Upper lobe of right lung (tissue), 1 donor: ENCODE measurements at regions not wholly inside any gene's neighbourhood (a gene's known extent, or its start where the extent isn't known, plus 50 kb on each side); places are given as distances from the start of the nearest gene placed in this dataset.

ENCODE experiments used
- ATAC-seq: fragments of 200-7000 bp; cut with Tn5 transposase; one replicate; pipeline ENCODE4 v1.9.1; 2020; ENCODE audit warnings: mild to moderate bottlenecking, moderate library complexity
- DNase-seq: peaks from one replicate; pipeline ENCODE4 v3.0.0-alpha.2; 2020
- H3K27ac ChIP-seq: fragments of 200-600 bp; one replicate; pipeline ENCODE4 v1.8.0; 2022
- H3K27me3 ChIP-seq: fragments of 200-600 bp; one replicate; pipeline ENCODE4 v1.8.0; 2022; ENCODE audit warnings: mild to moderate bottlenecking
- H3K36me3 ChIP-seq: fragments of 200-600 bp; one replicate; pipeline ENCODE4 v1.8.0; 2022
- H3K4me1 ChIP-seq: fragments of 200-600 bp; one replicate; pipeline ENCODE4 v1.8.0; 2022
- H3K4me3 ChIP-seq: fragments of 200-600 bp; one replicate; pipeline ENCODE4 v1.8.0; 2022; ENCODE audit warnings: mild to moderate bottlenecking
- H3K9me3 ChIP-seq: fragments of 200-600 bp; one replicate; pipeline ENCODE4 v1.8.0; 2022
- CTCF ChIP-seq: fragments of 200-600 bp; IDR thresholded peaks from one replicate; pipeline ENCODE4 v1.8.0; 2022; ENCODE audit warnings: antibody characterized with exemption
- intact Hi-C: fragments of 100-400 bp; cut with DNase I; formaldehyde crosslinking; loops from one replicate; pipeline ENCODE4 v1.11.0; 2022
- donor health status: DM: no; HTN: yes; CAD: no; lungs with severe emphysema.

DNA sequence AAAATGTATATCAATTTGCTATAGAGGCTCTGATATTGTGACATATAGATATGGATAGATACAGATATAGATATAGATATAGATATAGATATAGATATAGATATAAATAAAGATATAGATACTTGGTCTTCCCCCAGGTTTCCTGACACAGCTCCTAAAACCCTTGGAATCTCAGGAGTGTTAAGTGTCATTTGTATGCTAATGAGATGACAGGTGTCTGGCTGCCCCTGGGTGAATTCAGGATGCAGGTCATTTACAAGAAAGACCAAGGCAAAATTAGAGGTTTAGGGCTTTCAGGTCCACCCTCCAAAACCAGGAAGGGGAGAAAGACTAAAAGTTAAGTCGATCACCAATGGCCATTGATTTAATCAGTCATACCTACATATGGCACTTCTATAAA is 1034.8 kb downstream of the PDHA2 start:
- Histone ChIP-seq H3K36me3 (no peaks in the 10 kb centered on the region), H3K27me3 (no peaks in the 10 kb centered on the region), H3K27ac (no peak overlapping the region), H3K4me3 (no peak overlapping the region), H3K9me3 (no peaks in the 10 kb centered on the region), H3K4me1 (no peaks in the 10 kb centered on the region)
- intact Hi-C loops = no loop called here
- no peak for TF ChIP-seq CTCF
- DNase-seq (no peak), ATAC-seq (no peak)

- no peak overlapping the region for H3K4me3 ChIP-seq
- no peak for ATAC-seq
These were observed 1039.6 kb downstream of the PDHA2 start for GRCh38 chr4:96879527-96879926.

DNA sequence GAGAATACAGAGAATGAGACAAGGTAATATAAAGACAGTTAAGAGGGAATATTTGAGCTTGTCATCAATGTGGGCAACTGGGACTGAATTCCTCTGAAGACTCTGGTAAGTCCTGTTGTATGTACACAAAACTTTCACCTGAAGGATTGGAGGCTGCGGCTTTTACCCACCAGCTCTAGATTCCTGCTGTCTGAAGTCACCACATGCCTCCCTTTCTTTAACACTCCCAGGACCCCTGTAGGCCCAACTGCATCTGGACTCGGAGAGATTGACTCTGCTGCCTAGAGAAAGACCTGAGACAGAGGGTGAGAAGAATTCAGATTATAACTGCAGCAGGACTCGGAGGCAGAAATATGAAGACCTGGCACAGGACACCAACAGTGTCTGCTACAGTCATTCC is 1048.0 kb downstream of the PDHA2 start:
- H3K27ac ChIP-seq = no peak overlapping the region
- intact Hi-C loops = no loop called here
- H3K36me3 ChIP-seq = no peaks in the 10 kb centered on the region
- no peak for ATAC-seq
- no peaks in the 10 kb centered on the region for H3K9me3 ChIP-seq
- H3K4me3 ChIP-seq = no peak overlapping the region
- no peaks in the 10 kb centered on the region for H3K4me1 ChIP-seq
- TF ChIP-seq CTCF = no peak
- no peaks in the 10 kb centered on the region for H3K27me3 ChIP-seq
- DNase-seq = no peak

More at GRCh38 chr4:96879527-96879926, 1039.6 kb downstream of the PDHA2 start:
- intact Hi-C loops = no loop called here
- DNase-seq = no peak
- no peaks in the 10 kb centered on the region for H3K9me3 ChIP-seq
- H3K27me3 ChIP-seq = no peaks in the 10 kb centered on the region
- H3K4me1 ChIP-seq = no peaks in the 10 kb centered on the region
- TF ChIP-seq CTCF = no peak
- H3K27ac ChIP-seq = no peak overlapping the region
- H3K36me3 ChIP-seq = no peaks in the 10 kb centered on the region

DNA sequence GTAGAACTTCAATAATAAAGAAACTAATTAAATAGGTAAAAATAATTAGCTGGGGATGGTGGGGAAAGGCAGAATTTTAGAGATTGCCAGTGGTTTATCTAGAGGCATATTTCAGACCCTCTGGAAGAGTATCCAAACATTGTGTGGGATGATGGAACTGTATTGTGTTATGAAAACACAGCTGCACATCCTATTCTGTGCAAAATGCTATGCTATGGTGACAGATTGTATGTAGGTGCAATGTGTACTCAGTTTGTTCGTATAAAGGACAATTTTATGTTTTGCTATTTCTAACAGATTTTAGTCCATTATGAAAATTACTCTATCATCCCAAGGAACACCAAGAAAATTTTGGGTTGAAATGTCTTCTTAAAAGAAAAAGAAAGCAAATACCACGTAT is 1054.7 kb downstream of the PDHA2 start:
- intact Hi-C loops = no loop called here
- Histone ChIP-seq H3K4me1 (no peaks in the 10 kb centered on the region), H3K4me3 (no peak overlapping the region), H3K36me3 (no peaks in the 10 kb centered on the region), H3K9me3 (no peaks in the 10 kb centered on the region), H3K27ac (no peak overlapping the region), H3K27me3 (no peaks in the 10 kb centered on the region)
- DNase-seq = no peak
- no peak for TF ChIP-seq CTCF
- ATAC-seq = no peak

GRCh38 chr4:96895826-96896225 is 1055.9 kb downstream of the PDHA2 start:
- ATAC-seq (no peak), DNase-seq (no peak)
- Histone ChIP-seq H3K27me3 (no peaks in the 10 kb centered on the region), H3K4me3 (no peak overlapping the region), H3K27ac (no peak overlapping the region), H3K36me3 (no peaks in the 10 kb centered on the region), H3K9me3 (no peaks in the 10 kb centered on the region), H3K4me1 (no peaks in the 10 kb centered on the region)
- TF ChIP-seq CTCF = no peak
- intact Hi-C loops = no loop called here

DNA sequence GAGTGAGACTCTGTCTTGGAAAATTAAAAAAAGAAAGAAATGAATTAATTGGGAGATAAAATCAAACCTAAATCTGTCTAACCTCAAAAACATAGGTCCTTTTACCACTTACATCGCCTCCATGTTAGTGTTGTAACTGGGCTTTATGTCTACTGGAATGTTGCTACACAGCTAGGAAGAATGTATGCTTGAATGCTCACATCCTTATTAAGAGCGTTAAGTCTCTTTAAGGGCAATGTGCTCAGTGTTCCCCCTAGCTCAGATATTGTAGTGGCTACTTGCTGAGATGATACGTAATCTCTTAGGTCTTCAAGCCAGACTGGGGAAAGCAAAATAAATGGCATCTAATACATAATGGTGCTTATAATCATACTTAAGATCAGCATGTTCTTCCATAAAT is 1072.8 kb downstream of the PDHA2 start:
- no peak for TF ChIP-seq CTCF
- no peak overlapping the region for H3K27ac ChIP-seq
- H3K36me3 ChIP-seq = no peaks in the 10 kb centered on the region
- H3K27me3 ChIP-seq = no peaks in the 10 kb centered on the region
- ATAC-seq (no peak), DNase-seq (no peak)
- H3K4me3 ChIP-seq = no peak overlapping the region
- intact Hi-C loops = no loop called here
- H3K9me3 ChIP-seq = no peaks in the 10 kb centered on the region
- H3K4me1 ChIP-seq = no peaks in the 10 kb centered on the region
